H1 (cell line): ENCODE measurements at regions not wholly inside any gene's neighbourhood (a gene's known extent, or its start where the extent isn't known, plus 50 kb on each side); places are given as distances from the start of the nearest gene placed in this dataset.

ENCODE experiments used
- CREB1 ChIP-seq: IDR thresholded peaks from 2 replicates; pipeline ENCODE4 v1.6.1; 2012; ENCODE audit warnings: inconsistent platforms
- EZH2 ChIP-seq: fragments of 200-600 bp; sonication (generic); IDR thresholded peaks from 2 replicates; pipeline ENCODE4 v1.7.1; 2012; ENCODE audit warnings: low read depth, mild to moderate bottlenecking, moderate library complexity, low read length, inconsistent platforms; ENCODE audit not compliant: severe bottlenecking
- HDAC6 ChIP-seq: IDR thresholded peaks from one replicate; pipeline ENCODE4 v1.7.1; 2012; ENCODE audit warnings: low read depth, mild to moderate bottlenecking, inconsistent platforms, low read length, moderate library complexity
- KDM4A ChIP-seq: IDR thresholded peaks from one replicate; pipeline ENCODE4 v1.7.1; 2012; ENCODE audit warnings: low read depth, mild to moderate bottlenecking, moderate library complexity, low read length, inconsistent platforms; ENCODE audit not compliant: severe bottlenecking
- KDM5A ChIP-seq: fragments of 200-600 bp; IDR thresholded peaks from 2 replicates; pipeline ENCODE4 v1.7.1; 2012; ENCODE audit warnings: mild to moderate bottlenecking, low read length, inconsistent platforms, mixed read lengths
- POLR2A ChIP-seq, 2 experiments: IDR thresholded peaks; 1 replicate in 1 of 2; 2 replicates in 1 of 2; pipeline ENCODE4 v1.6.1; 2011; ENCODE audit warnings: low read depth in 2 of 2, low read length in 2 of 2, mild to moderate bottlenecking in 2 of 2; ENCODE audit errors: control extremely low read depth in 1 of 2
- TBP ChIP-seq: IDR thresholded peaks from 2 replicates; pipeline ENCODE4 v1.6.1; 2011; ENCODE audit warnings: low read depth, low read length, improper control_type of control experiment
- TF ChIP-seq, protein P1 (sequence below), 3 experiments: IDR thresholded peaks; 1 replicate in 2 of 3; 2 replicates in 1 of 3; pipeline versions ENCODE4 v1.5.1 to v1.6.1; 2011; ENCODE audit warnings: low read length in 3 of 3, mild to moderate bottlenecking in 3 of 3, inconsistent platforms in 2 of 3, low read depth in 1 of 3, moderate library complexity in 1 of 3; ENCODE audit not compliant: insufficient read depth in 1 of 3; ENCODE audit errors: control extremely low read depth in 1 of 3

DNA sequence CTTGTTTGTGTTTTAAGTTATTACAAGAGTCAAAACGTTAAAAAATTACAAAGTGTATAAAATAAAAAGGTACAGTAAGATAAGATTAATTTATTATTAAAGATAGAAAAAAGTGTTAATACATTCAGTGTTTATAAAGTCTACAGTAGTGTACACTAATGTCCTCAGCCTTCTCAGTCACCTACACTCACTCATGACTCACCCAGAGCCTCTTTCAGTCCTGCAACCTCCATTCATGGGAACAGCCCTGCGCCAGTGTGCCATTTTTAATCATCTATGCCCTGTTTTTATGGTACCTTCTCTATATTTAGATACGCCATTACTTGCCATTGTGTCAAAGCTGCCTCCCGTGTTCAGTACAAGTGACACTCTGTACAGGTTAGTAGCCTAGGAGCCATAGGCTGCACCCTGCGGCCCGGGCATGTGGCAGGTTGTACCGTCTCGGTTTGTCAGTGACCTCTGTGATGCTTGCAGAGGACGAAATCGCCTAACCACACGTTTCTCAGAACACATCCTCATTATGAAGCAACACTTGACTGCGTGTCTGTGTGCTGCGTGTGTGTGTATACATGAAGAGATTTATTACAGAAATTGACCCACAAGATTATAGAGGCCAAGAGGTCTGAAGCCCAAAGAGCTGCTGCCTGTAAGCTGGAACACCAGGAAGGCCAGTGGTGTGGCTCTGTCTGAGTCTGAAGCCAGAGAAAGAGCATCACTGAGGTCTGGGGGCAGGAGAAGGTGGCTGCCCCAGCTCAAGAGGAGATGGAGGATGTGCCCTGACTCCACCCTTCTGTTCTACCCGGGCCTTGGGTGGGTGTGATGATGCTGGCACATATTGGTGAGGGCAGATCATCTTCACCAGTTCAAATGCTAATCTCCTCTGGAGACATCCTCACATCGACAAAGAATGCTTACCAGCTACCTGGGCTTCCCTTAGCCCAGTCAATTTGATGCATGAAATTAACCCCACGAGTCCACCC is 116.6 kb upstream of the C14orf180 start:
- no peak for TF ChIP-seq HDAC6
- TF ChIP-seq, protein P1, sequence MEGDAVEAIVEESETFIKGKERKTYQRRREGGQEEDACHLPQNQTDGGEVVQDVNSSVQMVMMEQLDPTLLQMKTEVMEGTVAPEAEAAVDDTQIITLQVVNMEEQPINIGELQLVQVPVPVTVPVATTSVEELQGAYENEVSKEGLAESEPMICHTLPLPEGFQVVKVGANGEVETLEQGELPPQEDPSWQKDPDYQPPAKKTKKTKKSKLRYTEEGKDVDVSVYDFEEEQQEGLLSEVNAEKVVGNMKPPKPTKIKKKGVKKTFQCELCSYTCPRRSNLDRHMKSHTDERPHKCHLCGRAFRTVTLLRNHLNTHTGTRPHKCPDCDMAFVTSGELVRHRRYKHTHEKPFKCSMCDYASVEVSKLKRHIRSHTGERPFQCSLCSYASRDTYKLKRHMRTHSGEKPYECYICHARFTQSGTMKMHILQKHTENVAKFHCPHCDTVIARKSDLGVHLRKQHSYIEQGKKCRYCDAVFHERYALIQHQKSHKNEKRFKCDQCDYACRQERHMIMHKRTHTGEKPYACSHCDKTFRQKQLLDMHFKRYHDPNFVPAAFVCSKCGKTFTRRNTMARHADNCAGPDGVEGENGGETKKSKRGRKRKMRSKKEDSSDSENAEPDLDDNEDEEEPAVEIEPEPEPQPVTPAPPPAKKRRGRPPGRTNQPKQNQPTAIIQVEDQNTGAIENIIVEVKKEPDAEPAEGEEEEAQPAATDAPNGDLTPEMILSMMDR (IDR thresholded peaks at IDR 0.05; ENCODE audit: control extremely low read depth in 1 of 3, insufficient read depth in 1 of 3, low read depth in 1 of 3, low read length in 3 of 3): no peak
- TF ChIP-seq POLR2A (IDR thresholded peaks at IDR 0.05; ENCODE audit: control extremely low read depth in 1 of 2, low read depth in 2 of 2, low read length in 2 of 2): no peak
- TF ChIP-seq TBP: no peak
- no peak for TF ChIP-seq KDM4A
- no peak for TF ChIP-seq KDM5A
- TF ChIP-seq EZH2: no peak
- no peak for TF ChIP-seq CREB1
